ENCODE measurements at regions not wholly inside any gene's neighbourhood (a gene's known extent, or its start where the extent isn't known, plus 50 kb on each side); places are given as distances from the start of the nearest gene placed in this dataset.

- H3K4me1 ChIP-seq (ENCODE audit: control insufficient read depth, insufficient read depth, low read length), result no peaks in the 10 kb centered on the region; the same call in 1 of the 2 replicates
- H2AFZ ChIP-seq (ENCODE audit: control insufficient read depth, low read depth, low read length), result no peak overlapping the region
- FAIRE-seq, result no peak
- in situ Hi-C loops (cut with MboI) (no loop called here), intact Hi-C loops (cut with micrococcal nuclease; ENCODE audit: unreplicated experiment) (no loop called here)
- H3K27ac ChIP-seq (ENCODE audit: control insufficient read depth, insufficient read depth), result no peak overlapping the region
- H3K9ac ChIP-seq (ENCODE audit: control insufficient read depth, insufficient read depth, low read length), result no peak overlapping the region
- ATAC-seq, result no peak
- BruUV-seq (replicated peaks), result no TSS peak
- H3K9me3 ChIP-seq (replicated peaks; ENCODE audit: control insufficient read depth, insufficient read depth, low read length), result no peaks in the 10 kb centered on the region
- ChIA-PET CTCF (interaction anchor here (0.7 kb wide), 1 partner anchor 30 kb away, joined by 3 read pairs; no protein-coding TSS in a partner anchor), RAD21 (ENCODE audit: unreplicated experiment) (interaction anchor here (0.7 kb wide), 1 partner anchor 10 kb away, joined by 4 read pairs; no protein-coding TSS in a partner anchor), POLR2A (interaction anchor here (0.6 kb wide), 1 partner anchor 224 kb away, joined by 9 read pairs; no protein-coding TSS in a partner anchor), SMC1A (ENCODE audit: uncharacterized antibody, unreplicated experiment) (interaction anchor here (0.8 to 1.3 kb wide), 2 partner anchors 31 to 318 kb away, joined by 3 to 5 read pairs; no protein-coding TSS in a partner anchor)
- WGBS (ENCODE audit: insufficient coverage, insufficient replicate concordance, low lambda C conversion rate, missing lambda C conversion rate), result 29% methylated on average over 3 of the region's 3 CpGs
- no peak overlapping the region for H3K4me2 ChIP-seq (ENCODE audit: control insufficient read depth, insufficient read depth)
- peaks cover 0 to 4% of the 10 kb centered on the region in 2 experiments; a peak in 1 of 4 replicates for H3K27me3 ChIP-seq (replicated peaks in 1 of 2; ENCODE audit: control insufficient read depth in 2 of 2, insufficient read depth in 2 of 2, low read length in 1 of 2)
- no peaks in the 10 kb centered on the region for H3K36me3 ChIP-seq (ENCODE audit: control insufficient read depth in 2 of 2, insufficient read depth in 2 of 2, low read length in 1 of 2)
- no peaks in the 10 kb centered on the region for H3K79me2 ChIP-seq (ENCODE audit: control insufficient read depth, insufficient read depth, low read length)
- TF ChIP-seq KAT2A (conservative IDR thresholded peaks at IDR 0.05; ENCODE audit: control insufficient read depth, low read depth, low read length), result no peak
- no peak for TF ChIP-seq FOXK2 (IDR thresholded peaks at IDR 0.05)
- TF ChIP-seq, protein P1, sequence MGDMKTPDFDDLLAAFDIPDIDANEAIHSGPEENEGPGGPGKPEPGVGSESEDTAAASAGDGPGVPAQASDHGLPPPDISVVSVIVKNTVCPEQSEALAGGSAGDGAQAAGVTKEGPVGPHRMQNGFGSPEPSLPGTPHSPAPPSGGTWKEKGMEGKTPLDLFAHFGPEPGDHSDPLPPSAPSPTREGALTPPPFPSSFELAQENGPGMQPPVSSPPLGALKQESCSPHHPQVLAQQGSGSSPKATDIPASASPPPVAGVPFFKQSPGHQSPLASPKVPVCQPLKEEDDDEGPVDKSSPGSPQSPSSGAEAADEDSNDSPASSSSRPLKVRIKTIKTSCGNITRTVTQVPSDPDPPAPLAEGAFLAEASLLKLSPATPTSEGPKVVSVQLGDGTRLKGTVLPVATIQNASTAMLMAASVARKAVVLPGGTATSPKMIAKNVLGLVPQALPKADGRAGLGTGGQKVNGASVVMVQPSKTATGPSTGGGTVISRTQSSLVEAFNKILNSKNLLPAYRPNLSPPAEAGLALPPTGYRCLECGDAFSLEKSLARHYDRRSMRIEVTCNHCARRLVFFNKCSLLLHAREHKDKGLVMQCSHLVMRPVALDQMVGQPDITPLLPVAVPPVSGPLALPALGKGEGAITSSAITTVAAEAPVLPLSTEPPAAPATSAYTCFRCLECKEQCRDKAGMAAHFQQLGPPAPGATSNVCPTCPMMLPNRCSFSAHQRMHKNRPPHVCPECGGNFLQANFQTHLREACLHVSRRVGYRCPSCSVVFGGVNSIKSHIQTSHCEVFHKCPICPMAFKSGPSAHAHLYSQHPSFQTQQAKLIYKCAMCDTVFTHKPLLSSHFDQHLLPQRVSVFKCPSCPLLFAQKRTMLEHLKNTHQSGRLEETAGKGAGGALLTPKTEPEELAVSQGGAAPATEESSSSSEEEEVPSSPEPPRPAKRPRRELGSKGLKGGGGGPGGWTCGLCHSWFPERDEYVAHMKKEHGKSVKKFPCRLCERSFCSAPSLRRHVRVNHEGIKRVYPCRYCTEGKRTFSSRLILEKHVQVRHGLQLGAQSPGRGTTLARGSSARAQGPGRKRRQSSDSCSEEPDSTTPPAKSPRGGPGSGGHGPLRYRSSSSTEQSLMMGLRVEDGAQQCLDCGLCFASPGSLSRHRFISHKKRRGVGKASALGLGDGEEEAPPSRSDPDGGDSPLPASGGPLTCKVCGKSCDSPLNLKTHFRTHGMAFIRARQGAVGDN (IDR thresholded peaks at IDR 0.05), result no peak
- no peak for DNase-seq (ENCODE audit: low read depth, low spot score)
- no peak overlapping the region for H3K4me3 ChIP-seq
- H4K20me1 ChIP-seq (ENCODE audit: control insufficient read depth, insufficient read depth), result no peaks in the 10 kb centered on the region
Observed at GRCh38 chr3:43885908-43886618, 195.3 kb downstream of the ABHD5 start.
